Prostate gland (tissue), 2 donors: ENCODE measurements at regions not wholly inside any gene's neighbourhood (a gene's known extent, or its start where the extent isn't known, plus 50 kb on each side); places are given as distances from the start of the nearest gene placed in this dataset.

Experiments used
- CTCF ChIP-seq, 4 experiments: fragments of 200-600 bp in 2 of 4; fragments of 450-650 bp in 2 of 4; sonication (generic) in 2 of 4; IDR thresholded peaks; 1 replicate in 3 of 4; 2 replicates in 1 of 4; pipeline ENCODE4 v1.5.1; 2016 to 2019; ENCODE audit warnings: antibody characterized with exemption in 4 of 4, mild to moderate bottlenecking in 2 of 4, moderate library complexity in 2 of 4
- POLR2A ChIP-seq: fragments of 450-650 bp; IDR thresholded peaks from one replicate; pipeline ENCODE4 v1.6.1; 2016; ENCODE audit warnings: antibody characterized with exemption, mild to moderate bottlenecking

- TF ChIP-seq CTCF (IDR thresholded peaks at IDR 0.05) (no peak), POLR2A (no peak)
Observed at GRCh38 chr13:110965755-110966134, 50.9 kb upstream of the ANKRD10 start.
